GM19035 (cell line): ENCODE measurements at regions not wholly inside any gene's neighbourhood (a gene's known extent, or its start where the extent isn't known, plus 50 kb on each side); places are given as distances from the start of the nearest gene placed in this dataset.

Source experiments
- ATAC-seq: cut with Tn5 transposase; IDR thresholded peaks from one replicate; pipeline ENCODE4 v1.9.1; 2021; ENCODE audit not compliant: unreplicated experiment

DNA sequence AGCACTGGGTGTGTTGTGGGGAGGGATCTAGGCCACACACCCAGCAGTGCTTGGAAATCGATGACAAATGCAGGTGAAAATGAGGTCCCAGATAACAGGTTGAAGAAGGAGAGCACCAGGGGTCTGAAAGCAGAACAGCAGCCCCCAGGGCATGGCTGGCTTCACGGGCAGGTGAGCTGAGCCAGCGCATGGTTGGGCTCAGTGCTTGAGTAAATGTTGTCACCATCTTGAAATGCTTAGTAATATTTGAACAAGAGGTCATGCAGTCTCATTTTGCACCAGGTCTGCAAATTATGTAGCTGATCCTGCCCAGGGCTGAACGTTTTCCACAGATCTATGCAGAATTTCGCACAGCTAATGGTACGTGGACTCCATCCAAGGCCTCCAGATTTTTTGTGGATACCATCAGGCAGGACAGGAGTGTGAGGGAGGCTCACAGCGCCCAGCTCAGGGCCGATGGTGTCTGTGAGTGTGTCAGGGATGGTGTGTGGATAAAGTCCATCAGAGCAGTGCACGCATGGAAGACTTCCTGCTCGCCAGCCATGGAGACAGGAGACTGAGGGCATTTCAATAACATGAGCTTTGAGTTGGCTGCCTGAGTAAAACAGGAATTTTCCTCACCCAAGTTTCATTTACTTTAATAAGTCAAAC lies 53.1 kb upstream of the SNX9 start:
- ATAC-seq: no peak

DNA sequence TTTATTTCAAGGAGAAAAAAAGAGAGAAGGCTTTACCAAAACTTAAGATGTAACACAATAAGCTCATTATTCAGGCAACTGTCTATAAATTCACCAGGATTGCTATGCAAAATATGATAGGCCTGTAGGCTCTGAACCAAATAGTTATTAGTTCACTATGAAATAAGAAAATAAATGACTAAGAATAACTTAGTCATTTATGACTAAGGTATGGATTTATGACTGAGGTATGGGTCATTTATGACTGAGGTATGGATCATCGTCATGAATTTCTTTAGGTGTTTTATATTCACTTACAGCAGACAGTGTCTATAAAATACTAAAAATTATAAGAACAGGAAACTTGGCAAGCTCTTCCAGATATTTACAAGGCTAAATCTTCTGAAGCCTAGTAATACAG lies 52.1 kb upstream of the SNX9 start:
- no peak for ATAC-seq

DNA sequence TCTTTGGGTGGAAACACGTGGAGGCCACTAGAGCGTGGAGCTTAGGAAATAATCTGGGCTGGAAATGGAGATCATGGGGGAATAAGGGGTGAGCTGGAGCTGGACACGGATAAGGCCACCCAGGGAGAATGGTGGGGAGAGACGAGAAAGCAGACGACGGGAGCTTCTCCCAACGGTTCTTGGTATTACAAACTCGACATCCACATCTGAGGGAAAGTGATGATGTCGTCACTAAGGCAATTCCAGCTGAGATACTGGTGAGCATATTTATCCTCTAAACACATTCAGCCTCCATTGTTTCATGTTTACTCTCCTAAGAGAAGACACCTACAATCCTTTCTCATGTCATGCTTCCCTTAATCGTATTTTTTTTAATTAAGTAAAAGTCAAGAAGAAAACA lies 50.2 kb upstream of the SNX9 start:
- ATAC-seq: no peak
